ENCODE measurements at regions not wholly inside any gene's neighbourhood (a gene's known extent, or its start where the extent isn't known, plus 50 kb on each side); places are given as distances from the start of the nearest gene placed in this dataset.

DNA sequence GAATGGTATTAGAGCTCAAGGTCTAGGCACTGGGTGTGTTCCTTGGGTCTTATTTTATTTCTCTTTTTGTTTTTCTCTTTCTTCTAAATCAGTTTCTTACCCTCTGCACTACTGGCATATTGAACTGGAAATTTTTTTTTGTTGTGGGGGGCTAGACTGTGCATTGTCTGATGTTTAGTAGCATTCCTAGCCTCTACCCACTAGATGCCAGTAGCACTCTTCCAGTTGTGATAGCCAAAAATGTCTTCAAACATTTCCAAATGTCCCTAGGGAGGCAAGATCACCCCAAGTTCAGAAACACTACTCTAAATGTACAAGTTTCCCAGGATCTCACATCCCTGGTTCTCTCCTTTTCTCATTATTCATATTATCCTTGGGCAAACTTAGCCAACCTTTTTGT, 69.8 kb upstream of the AMOT start:
- Histone ChIP-seq H3K9ac (ENCODE audit: low read length) (no peak overlapping the region), H3K9me2 (replicated peaks; ENCODE audit: insufficient read depth, low read length) (no peaks in the 10 kb centered on the region), H3K4me3 (ENCODE audit: insufficient read depth, low read length, poor library complexity, severe bottlenecking) (no peak overlapping the region), H3K9me3 (ENCODE audit: insufficient read depth, low read length) (no peaks in the 10 kb centered on the region), H3F3A (ENCODE audit: insufficient read depth) (no peaks in the 10 kb centered on the region), H3K27ac (ENCODE audit: low read depth, low read length) (no peak overlapping the region), H3K36me3 (ENCODE audit: low read length) (no peaks in the 10 kb centered on the region), H2AFZ (ENCODE audit: low read depth, low read length, severe bottlenecking) (no peak overlapping the region), H3K4me2 (ENCODE audit: low read depth, low read length, poor library complexity, severe bottlenecking) (no peak overlapping the region), H4K20me1 (ENCODE audit: low read depth, low read length) (no peaks in the 10 kb centered on the region), H3K79me2 (ENCODE audit: insufficient read depth, low read length) (no peaks in the 10 kb centered on the region), H3K27me3 (ENCODE audit: low read length) (no peaks in the 10 kb centered on the region)
- TF ChIP-seq EZH2phosphoT487 (conservative IDR thresholded peaks at IDR 0.05; ENCODE audit: low read length) = no peak
- TF ChIP-seq, protein P1, sequence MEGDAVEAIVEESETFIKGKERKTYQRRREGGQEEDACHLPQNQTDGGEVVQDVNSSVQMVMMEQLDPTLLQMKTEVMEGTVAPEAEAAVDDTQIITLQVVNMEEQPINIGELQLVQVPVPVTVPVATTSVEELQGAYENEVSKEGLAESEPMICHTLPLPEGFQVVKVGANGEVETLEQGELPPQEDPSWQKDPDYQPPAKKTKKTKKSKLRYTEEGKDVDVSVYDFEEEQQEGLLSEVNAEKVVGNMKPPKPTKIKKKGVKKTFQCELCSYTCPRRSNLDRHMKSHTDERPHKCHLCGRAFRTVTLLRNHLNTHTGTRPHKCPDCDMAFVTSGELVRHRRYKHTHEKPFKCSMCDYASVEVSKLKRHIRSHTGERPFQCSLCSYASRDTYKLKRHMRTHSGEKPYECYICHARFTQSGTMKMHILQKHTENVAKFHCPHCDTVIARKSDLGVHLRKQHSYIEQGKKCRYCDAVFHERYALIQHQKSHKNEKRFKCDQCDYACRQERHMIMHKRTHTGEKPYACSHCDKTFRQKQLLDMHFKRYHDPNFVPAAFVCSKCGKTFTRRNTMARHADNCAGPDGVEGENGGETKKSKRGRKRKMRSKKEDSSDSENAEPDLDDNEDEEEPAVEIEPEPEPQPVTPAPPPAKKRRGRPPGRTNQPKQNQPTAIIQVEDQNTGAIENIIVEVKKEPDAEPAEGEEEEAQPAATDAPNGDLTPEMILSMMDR (IDR thresholded peaks at IDR 0.05; ENCODE audit: insufficient read depth, low read length, poor library complexity, severe bottlenecking) = no peak

- Histone ChIP-seq H4K20me1 (ENCODE audit: low read depth, low read length) (no peaks in the 10 kb centered on the region), H3K9me2 (replicated peaks; ENCODE audit: insufficient read depth, low read length) (no peaks in the 10 kb centered on the region), H3K27me3 (ENCODE audit: low read length) (no peaks in the 10 kb centered on the region), H3K9me3 (ENCODE audit: insufficient read depth, low read length) (no peaks in the 10 kb centered on the region), H3K9ac (ENCODE audit: low read length) (no peak overlapping the region), H3K4me2 (ENCODE audit: low read depth, low read length, poor library complexity, severe bottlenecking) (no peak overlapping the region), H3K4me3 (ENCODE audit: insufficient read depth, low read length, poor library complexity, severe bottlenecking) (no peak overlapping the region), H3F3A (ENCODE audit: insufficient read depth) (no peaks in the 10 kb centered on the region), H3K79me2 (ENCODE audit: insufficient read depth, low read length) (no peaks in the 10 kb centered on the region), H2AFZ (ENCODE audit: low read depth, low read length, severe bottlenecking) (no peak overlapping the region), H3K36me3 (ENCODE audit: low read length) (no peaks in the 10 kb centered on the region), H3K27ac (ENCODE audit: low read depth, low read length) (no peak overlapping the region)
- TF ChIP-seq, protein P1 (IDR thresholded peaks at IDR 0.05; ENCODE audit: insufficient read depth, low read length, poor library complexity, severe bottlenecking) = no peak
- no peak for TF ChIP-seq EZH2phosphoT487 (conservative IDR thresholded peaks at IDR 0.05; ENCODE audit: low read length)
Measured at GRCh38 chrX:112901869-112902725, 61.5 kb upstream of the AMOT start.

- Histone ChIP-seq H3K27ac (ENCODE audit: low read depth, low read length) (no peak overlapping the region), H4K20me1 (ENCODE audit: low read depth, low read length) (no peaks in the 10 kb centered on the region), H3K4me3 (ENCODE audit: insufficient read depth, low read length, poor library complexity, severe bottlenecking) (no peak overlapping the region), H3K4me2 (ENCODE audit: low read depth, low read length, poor library complexity, severe bottlenecking) (no peak overlapping the region), H3K36me3 (ENCODE audit: low read length) (no peaks in the 10 kb centered on the region), H3K27me3 (ENCODE audit: low read length) (no peaks in the 10 kb centered on the region), H2AFZ (ENCODE audit: low read depth, low read length, severe bottlenecking) (no peak overlapping the region), H3K9ac (ENCODE audit: low read length) (no peak overlapping the region), H3F3A (ENCODE audit: insufficient read depth) (no peaks in the 10 kb centered on the region), H3K9me3 (ENCODE audit: insufficient read depth, low read length) (no peaks in the 10 kb centered on the region), H3K79me2 (ENCODE audit: insufficient read depth, low read length) (no peaks in the 10 kb centered on the region), H3K9me2 (replicated peaks; ENCODE audit: insufficient read depth, low read length) (no peaks in the 10 kb centered on the region)
- TF ChIP-seq, protein P1 (IDR thresholded peaks at IDR 0.05; ENCODE audit: insufficient read depth, low read length, poor library complexity, severe bottlenecking) = no peak
- TF ChIP-seq EZH2phosphoT487 (conservative IDR thresholded peaks at IDR 0.05; ENCODE audit: low read length) = no peak
Measured at GRCh38 chrX:112896051-112896450, 55.4 kb upstream of the AMOT start.
